Coronary artery (tissue), 2 donors: ENCODE measurements at regions not wholly inside any gene's neighbourhood (a gene's known extent, or its start where the extent isn't known, plus 50 kb on each side); places are given as distances from the start of the nearest gene placed in this dataset.

Source experiments
- DNase-seq: peaks from one replicate; pipeline ENCODE4 v3.0.0-alpha.2; 2017; ENCODE audit warnings: low spot score
- H3K27ac ChIP-seq, 2 donors: fragments of 200-600 bp; sonication (generic); one replicate each; pipeline ENCODE4 v1.5.1; 2016 to 2019
- H3K4me3 ChIP-seq: fragments of 200-600 bp; sonication (generic); 2 replicates; pipeline ENCODE4 v1.5.1; 2016; ENCODE audit warnings: mild to moderate bottlenecking, moderate library complexity
- CTCF ChIP-seq: fragments of 200-600 bp; sonication (generic); IDR thresholded peaks from one replicate; pipeline ENCODE4 v1.5.1; 2019; ENCODE audit warnings: antibody characterized with exemption

GRCh38 chr4:146099585-146099984 is 75.9 kb upstream of the LSM6 start:
- H3K27ac ChIP-seq, result no peak overlapping the region
- H3K4me3 ChIP-seq, result no peak overlapping the region
- no peak for DNase-seq
- TF ChIP-seq CTCF, result no peak

- Histone ChIP-seq H3K4me3 (no peak overlapping the region), H3K27ac (no peak overlapping the region)
- TF ChIP-seq CTCF, result no peak
- no peak for DNase-seq
Measured at GRCh38 chr4:146098978-146099377, 76.5 kb upstream of the LSM6 start.

- no peak overlapping the region for H3K27ac ChIP-seq
- H3K4me3 ChIP-seq, result no peak overlapping the region
- TF ChIP-seq CTCF, result no peak
- no peak for DNase-seq
Measured at GRCh38 chr4:146098397-146098796, 77.1 kb upstream of the LSM6 start.

- TF ChIP-seq CTCF, result no peak
- no peak overlapping the region for H3K27ac ChIP-seq
- no peak for DNase-seq
- no peak overlapping the region for H3K4me3 ChIP-seq
Measured at GRCh38 chr4:146096371-146096770, 79.1 kb upstream of the LSM6 start.

GRCh38 chr4:146095860-146096259 is 79.7 kb upstream of the LSM6 start:
- no peak for DNase-seq
- Histone ChIP-seq H3K27ac (no peak overlapping the region), H3K4me3 (no peak overlapping the region)
- TF ChIP-seq CTCF, result no peak

GRCh38 chr4:146095091-146095690 is 80.3 kb upstream of the LSM6 start:
- DNase-seq, result no peak
- H3K27ac ChIP-seq, result no peak overlapping the region

More at GRCh38 chr4:146095091-146095690, 80.3 kb upstream of the LSM6 start:
- H3K4me3 ChIP-seq, result no peak overlapping the region
- peak; percentile 31 for TF ChIP-seq CTCF
